ENCODE measurements at regions not wholly inside any gene's neighbourhood (a gene's known extent, or its start where the extent isn't known, plus 50 kb on each side); places are given as distances from the start of the nearest gene placed in this dataset.

DNA sequence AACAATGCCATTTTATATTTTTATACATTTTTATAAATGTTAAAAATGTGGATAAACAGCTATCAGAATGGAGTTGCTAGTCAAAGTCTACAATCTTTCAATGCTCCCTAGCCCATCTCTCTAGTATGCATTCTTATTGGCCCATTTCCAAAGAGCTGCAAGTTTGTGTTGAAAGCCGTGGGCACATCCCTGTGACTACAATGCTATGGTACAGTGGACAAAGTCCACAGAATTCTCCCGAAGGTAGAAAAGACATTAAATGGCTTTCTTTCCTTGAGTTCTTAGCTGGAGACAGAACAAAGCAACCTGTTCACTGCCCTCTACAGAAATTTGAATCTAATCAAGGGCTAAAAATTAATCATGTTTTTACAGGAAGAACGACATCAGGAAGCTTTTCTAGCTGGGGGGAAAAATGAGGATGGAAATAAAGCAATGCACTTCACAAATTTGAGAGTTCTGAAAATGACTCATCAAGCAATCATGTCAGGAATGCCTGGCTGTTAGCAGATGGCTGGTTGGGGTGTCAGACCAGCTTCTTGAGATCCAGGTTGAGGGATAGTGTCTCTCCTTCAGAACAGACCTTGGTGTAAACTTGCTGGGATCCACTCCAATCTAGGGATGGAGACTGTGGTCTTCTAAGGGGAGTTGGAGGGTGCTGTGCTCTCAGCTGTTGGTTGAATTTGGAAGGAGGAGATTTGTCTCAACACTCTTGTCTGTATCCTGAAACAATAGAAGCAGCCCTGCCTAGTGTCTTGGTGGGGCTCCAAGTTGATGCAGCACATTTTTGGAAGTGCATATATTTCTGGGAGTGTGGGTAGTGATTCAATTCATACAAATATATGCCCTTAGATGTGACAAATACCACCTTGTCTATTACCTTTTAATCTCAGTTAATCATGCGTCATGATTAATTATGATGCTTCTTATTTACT lies 143.4 kb upstream of the PHACTR1 start:
- 60 to 82% (median 69%) methylated on average over 4 of the region's 4 CpGs for WGBS, 5 donors
- H3K27me3 ChIP-seq (replicated peaks in 1 of 7), result no peaks in the 10 kb centered on the region
- no peaks in the 10 kb centered on the region for H3K36me3 ChIP-seq
- H3K9me3 ChIP-seq, result no peaks in the 10 kb centered on the region
- no peak for TF ChIP-seq CTCF (IDR thresholded peaks at IDR 0.05 in 8 of 11, conservative IDR thresholded peaks at IDR 0.05 in 3 of 11)
- TF ChIP-seq POLR2AphosphoS5 (IDR thresholded peaks at IDR 0.05), result no peak
- no peak for TF ChIP-seq POLR2A (IDR thresholded peaks at IDR 0.05)
- intact Hi-C loops (cut with DNase I; ENCODE audit: low total_unique reads), result no loop called here
- peaks cover 0 to 8% (median 0%) of the 10 kb centered on the region in 6 donors for H3K4me1 ChIP-seq
- DNase-seq, result no peak
- no peak overlapping the region for H3K4me3 ChIP-seq
- peak overlapping the region in 3 of 8 donors; percentile 7 to 40 (median 16) for H3K27ac ChIP-seq

DNA sequence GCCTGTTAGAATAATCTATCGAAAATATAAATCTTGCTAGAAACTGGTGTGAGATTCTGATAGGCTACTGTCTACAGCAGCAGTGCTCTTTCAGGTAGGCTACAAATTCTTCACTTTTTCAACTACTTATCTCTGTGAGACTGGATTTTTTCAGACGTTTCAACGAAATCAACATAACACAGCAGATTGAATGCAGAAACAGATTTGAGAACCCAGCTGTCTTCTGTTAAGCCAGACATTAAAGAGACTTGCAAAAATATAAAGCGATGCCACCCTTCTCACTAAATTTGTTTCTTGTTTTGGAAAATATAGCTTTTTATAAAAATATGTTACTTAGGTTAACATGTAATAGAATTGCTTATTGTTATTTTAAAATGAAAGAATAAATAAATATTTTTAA lies 140.6 kb upstream of the PHACTR1 start:
- Histone ChIP-seq H3K27me3 (replicated peaks in 1 of 7) (no peaks in the 10 kb centered on the region), H3K27ac (no peak overlapping the region), H3K9me3 (no peaks in the 10 kb centered on the region), H3K4me3 (no peak overlapping the region), H3K4me1 (peaks cover 0 to 8% (median 0%) of the 10 kb centered on the region in 6 donors), H3K36me3 (no peaks in the 10 kb centered on the region)
- TF ChIP-seq CTCF (IDR thresholded peaks at IDR 0.05 in 8 of 11, conservative IDR thresholded peaks at IDR 0.05 in 3 of 11) (no peak), POLR2A (IDR thresholded peaks at IDR 0.05) (no peak), POLR2AphosphoS5 (IDR thresholded peaks at IDR 0.05) (no peak)
- intact Hi-C loops (cut with DNase I; ENCODE audit: low total_unique reads), result no loop called here
- WGBS, 5 donors, result 88 to 97% (median 90%) methylated on average over 4 of the region's 4 CpGs
- no peak for DNase-seq

DNA sequence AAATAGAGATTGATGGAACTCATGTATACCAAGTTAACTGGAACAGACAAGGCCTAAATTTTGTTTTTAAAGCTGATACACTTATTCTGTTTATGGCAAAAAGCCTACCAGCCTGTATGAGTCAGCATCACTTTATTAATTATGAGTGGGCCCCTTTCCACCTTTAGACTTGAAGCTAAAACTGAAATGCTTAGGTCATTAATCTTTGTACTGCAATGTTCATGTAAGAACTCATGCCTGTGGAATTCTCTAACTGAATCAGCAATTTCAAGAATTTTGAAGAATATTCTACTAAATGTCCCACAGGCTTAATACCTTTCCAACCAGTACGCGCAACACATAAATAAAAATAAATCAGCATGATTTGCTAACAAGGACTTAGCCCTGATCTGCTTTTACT lies 140.2 kb upstream of the PHACTR1 start:
- no peaks in the 10 kb centered on the region for H3K36me3 ChIP-seq

More for the DNA sequence above, 140.2 kb upstream of the PHACTR1 start:
- intact Hi-C loops (cut with DNase I; ENCODE audit: low total_unique reads), result no loop called here
- Histone ChIP-seq H3K4me1 (peaks cover 0 to 8% (median 0%) of the 10 kb centered on the region in 6 donors), H3K4me3 (no peak overlapping the region), H3K27ac (no peak overlapping the region), H3K9me3 (no peaks in the 10 kb centered on the region), H3K27me3 (replicated peaks in 1 of 7) (no peaks in the 10 kb centered on the region)
- WGBS, 5 donors, result 95 to 99% (median 98%) methylated on average over 2 of the region's 2 CpGs
- DNase-seq, result no peak
- no peak for TF ChIP-seq POLR2AphosphoS5 (IDR thresholded peaks at IDR 0.05)
- no peak for TF ChIP-seq CTCF (IDR thresholded peaks at IDR 0.05 in 8 of 11, conservative IDR thresholded peaks at IDR 0.05 in 3 of 11)
- TF ChIP-seq POLR2A (IDR thresholded peaks at IDR 0.05), result no peak

Data from spleen (tissue), 11 donors.